ENCODE measurements at regions not wholly inside any gene's neighbourhood (a gene's known extent, or its start where the extent isn't known, plus 50 kb on each side); places are given as distances from the start of the nearest gene placed in this dataset.
A peak's percentile ranks its signal among the peaks of the same experiment; 100 is the strongest.

DNA sequence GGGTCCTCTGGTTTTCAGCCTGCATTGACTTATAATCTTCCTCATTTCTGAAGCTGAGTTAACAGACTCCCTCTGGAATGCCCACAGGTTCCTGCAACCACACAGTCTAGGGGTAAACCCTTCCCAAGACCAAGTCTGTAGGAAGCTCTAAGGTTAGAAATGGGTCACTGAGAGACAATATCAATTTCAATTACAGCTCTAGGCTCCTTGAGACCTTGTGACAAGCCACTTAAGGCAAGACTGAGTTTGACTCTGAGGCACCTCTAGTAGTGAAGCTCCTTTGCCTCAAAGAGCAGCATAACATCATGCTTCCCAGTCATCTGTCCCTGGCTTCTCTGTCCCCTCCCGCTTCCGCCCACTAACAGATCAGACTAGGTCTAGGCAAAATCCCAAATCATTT is 333.2 kb upstream of the JARID2 start:
- Histone ChIP-seq H3K27me3 (ENCODE audit: insufficient read depth, poor library complexity, severe bottlenecking) (no peaks in the 10 kb centered on the region), H3K27ac (replicated peaks) (peak overlapping the region; percentile 98), H3K4me3 (replicated peaks; ENCODE audit: insufficient read depth, low read length) (no peak overlapping the region)
- TF ChIP-seq, protein P1, sequence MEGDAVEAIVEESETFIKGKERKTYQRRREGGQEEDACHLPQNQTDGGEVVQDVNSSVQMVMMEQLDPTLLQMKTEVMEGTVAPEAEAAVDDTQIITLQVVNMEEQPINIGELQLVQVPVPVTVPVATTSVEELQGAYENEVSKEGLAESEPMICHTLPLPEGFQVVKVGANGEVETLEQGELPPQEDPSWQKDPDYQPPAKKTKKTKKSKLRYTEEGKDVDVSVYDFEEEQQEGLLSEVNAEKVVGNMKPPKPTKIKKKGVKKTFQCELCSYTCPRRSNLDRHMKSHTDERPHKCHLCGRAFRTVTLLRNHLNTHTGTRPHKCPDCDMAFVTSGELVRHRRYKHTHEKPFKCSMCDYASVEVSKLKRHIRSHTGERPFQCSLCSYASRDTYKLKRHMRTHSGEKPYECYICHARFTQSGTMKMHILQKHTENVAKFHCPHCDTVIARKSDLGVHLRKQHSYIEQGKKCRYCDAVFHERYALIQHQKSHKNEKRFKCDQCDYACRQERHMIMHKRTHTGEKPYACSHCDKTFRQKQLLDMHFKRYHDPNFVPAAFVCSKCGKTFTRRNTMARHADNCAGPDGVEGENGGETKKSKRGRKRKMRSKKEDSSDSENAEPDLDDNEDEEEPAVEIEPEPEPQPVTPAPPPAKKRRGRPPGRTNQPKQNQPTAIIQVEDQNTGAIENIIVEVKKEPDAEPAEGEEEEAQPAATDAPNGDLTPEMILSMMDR (IDR thresholded peaks at IDR 0.05; ENCODE audit: insufficient read depth, low read length), result no peak
- no peak for DNase-seq (ENCODE audit: low read depth in 1 of 2, low spot score in 1 of 2)

DNA sequence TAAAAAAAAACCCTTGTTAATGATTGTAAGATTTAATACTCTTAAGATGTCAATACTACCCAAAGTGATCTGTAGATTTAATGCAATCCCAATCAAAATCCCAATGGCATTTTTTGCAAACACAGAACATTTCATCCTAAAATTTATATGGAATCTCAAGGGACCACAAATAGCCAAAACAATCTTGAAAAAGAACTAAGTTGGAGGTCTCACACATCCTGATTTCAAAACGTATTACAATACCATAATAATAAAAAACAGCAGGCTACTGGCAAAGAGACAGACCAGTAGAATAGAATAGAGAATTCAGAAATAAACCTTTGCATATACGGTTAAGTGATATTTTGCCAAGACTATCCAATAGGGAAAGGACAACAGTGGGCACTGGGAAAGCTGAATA is 331.9 kb upstream of the JARID2 start:
- no peak for DNase-seq (ENCODE audit: low read depth in 1 of 2, low spot score in 1 of 2)
- Histone ChIP-seq H3K27me3 (ENCODE audit: insufficient read depth, poor library complexity, severe bottlenecking) (no peaks in the 10 kb centered on the region), H3K4me3 (replicated peaks; ENCODE audit: insufficient read depth, low read length) (no peak overlapping the region), H3K27ac (replicated peaks) (no peak overlapping the region)
- TF ChIP-seq SPI1 (IDR thresholded peaks at IDR 0.05; ENCODE audit: borderline replicate concordance, low read depth) (no peak), POLR2AphosphoS5 (IDR thresholded peaks at IDR 0.05; ENCODE audit: low read depth) (no peak), GABPA (IDR thresholded peaks at IDR 0.05; ENCODE audit: low read depth) (no peak)
- TF ChIP-seq, protein P2, sequence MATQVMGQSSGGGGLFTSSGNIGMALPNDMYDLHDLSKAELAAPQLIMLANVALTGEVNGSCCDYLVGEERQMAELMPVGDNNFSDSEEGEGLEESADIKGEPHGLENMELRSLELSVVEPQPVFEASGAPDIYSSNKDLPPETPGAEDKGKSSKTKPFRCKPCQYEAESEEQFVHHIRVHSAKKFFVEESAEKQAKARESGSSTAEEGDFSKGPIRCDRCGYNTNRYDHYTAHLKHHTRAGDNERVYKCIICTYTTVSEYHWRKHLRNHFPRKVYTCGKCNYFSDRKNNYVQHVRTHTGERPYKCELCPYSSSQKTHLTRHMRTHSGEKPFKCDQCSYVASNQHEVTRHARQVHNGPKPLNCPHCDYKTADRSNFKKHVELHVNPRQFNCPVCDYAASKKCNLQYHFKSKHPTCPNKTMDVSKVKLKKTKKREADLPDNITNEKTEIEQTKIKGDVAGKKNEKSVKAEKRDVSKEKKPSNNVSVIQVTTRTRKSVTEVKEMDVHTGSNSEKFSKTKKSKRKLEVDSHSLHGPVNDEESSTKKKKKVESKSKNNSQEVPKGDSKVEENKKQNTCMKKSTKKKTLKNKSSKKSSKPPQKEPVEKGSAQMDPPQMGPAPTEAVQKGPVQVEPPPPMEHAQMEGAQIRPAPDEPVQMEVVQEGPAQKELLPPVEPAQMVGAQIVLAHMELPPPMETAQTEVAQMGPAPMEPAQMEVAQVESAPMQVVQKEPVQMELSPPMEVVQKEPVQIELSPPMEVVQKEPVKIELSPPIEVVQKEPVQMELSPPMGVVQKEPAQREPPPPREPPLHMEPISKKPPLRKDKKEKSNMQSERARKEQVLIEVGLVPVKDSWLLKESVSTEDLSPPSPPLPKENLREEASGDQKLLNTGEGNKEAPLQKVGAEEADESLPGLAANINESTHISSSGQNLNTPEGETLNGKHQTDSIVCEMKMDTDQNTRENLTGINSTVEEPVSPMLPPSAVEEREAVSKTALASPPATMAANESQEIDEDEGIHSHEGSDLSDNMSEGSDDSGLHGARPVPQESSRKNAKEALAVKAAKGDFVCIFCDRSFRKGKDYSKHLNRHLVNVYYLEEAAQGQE (IDR thresholded peaks at IDR 0.05; ENCODE audit: insufficient replicate concordance, low read depth), result no peak
- TF ChIP-seq, protein P1 (IDR thresholded peaks at IDR 0.05; ENCODE audit: insufficient read depth, low read length), result no peak

DNA sequence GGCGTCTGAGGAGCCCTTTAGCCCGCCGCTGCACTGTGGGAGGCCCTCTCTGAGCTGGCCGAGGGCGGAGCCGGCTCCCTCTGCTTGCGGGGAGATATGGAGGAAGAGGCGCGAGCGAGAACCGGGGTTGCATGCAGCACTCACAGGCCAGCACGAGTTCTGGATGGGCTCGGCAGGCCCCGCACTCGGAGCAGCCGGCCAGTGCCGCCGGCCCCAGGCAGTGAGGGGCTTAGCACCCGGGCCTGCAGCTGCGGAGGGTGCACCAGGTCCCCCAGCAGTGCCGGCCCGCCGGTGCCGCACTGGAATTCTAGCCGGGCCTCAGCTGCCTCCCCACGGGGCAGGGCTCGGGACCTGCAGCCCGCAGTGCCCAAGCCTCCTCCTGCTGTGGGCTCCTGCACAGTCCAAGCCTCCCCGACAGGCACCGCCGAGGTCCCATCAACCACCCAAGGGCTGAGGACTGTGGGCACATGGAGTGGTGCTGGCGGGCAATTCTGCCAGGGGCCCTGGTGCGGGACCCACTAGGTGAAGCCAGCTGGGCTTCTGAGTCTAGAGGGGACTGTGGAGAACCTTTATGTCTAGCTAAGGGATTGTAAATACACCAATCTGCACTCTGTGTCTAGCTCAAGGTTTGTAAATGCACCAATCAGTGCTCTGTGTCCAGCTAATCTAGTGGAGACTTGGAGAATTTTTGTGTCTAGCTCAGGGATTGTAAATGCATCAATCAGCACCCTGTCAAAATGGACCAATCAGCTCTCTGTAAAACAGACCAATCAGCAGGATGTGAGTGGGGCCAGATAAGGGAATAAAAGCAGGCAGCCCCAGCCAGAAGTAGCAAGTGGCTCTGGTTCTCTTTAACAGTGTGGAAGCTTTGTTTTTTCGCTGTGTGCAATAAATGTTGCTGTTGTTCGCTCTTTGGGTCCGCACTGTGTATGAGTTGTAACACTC is 329.7 kb upstream of the JARID2 start:
- no peak overlapping the region for H3K4me3 ChIP-seq (replicated peaks; ENCODE audit: insufficient read depth, low read length)
- H3K27ac ChIP-seq (replicated peaks), result no peak overlapping the region
- no peaks in the 10 kb centered on the region for H3K27me3 ChIP-seq (ENCODE audit: insufficient read depth, poor library complexity, severe bottlenecking)
- no peak for DNase-seq (ENCODE audit: low read depth in 1 of 2, low spot score in 1 of 2)
- TF ChIP-seq, protein P1 (IDR thresholded peaks at IDR 0.05; ENCODE audit: insufficient read depth, low read length), result no peak
- TF ChIP-seq POLR2AphosphoS5 (IDR thresholded peaks at IDR 0.05; ENCODE audit: low read depth), result no peak
- TF ChIP-seq, protein P2 (IDR thresholded peaks at IDR 0.05; ENCODE audit: insufficient replicate concordance, low read depth), result no peak
- no peak for TF ChIP-seq GABPA (IDR thresholded peaks at IDR 0.05; ENCODE audit: low read depth)
- TF ChIP-seq SPI1 (IDR thresholded peaks at IDR 0.05; ENCODE audit: borderline replicate concordance, low read depth), result no peak

Measured in HL-60 (cell line).